Tibial artery (tissue), 4 donors: ENCODE measurements at regions not wholly inside any gene's neighbourhood (a gene's known extent, or its start where the extent isn't known, plus 50 kb on each side); places are given as distances from the start of the nearest gene placed in this dataset.

Experiments
- DNase-seq, 2 donors: peaks; one replicate each; pipeline ENCODE4 v3.0.0-alpha.2; 2019
- H3K27ac ChIP-seq, 2 donors: fragments of 200-600 bp; sonication (generic) in 1 of 2; 1 replicate in 1 of 2; 2 replicates in 1 of 2; pipeline ENCODE4 v1.5.1; 2018 to 2019; ENCODE audit warnings: mild to moderate bottlenecking in 1 of 2
- H3K27me3 ChIP-seq, 2 donors: fragments of 200-600 bp; sonication (generic) in 1 of 2; one replicate each; pipeline versions ENCODE4 v1.5.1 to v1.6.0; 2016 to 2019
- H3K36me3 ChIP-seq, 3 donors: fragments of 200-600 bp; sonication (generic) in 2 of 3; one replicate each; pipeline ENCODE4 v1.5.1; 2016 to 2019; ENCODE audit warnings: mild to moderate bottlenecking in 2 of 3
- H3K4me1 ChIP-seq, 4 donors: fragments of 200-600 bp; sonication (generic) in 2 of 4; 1 replicate in 3 of 4; 2 replicates in 1 of 4; pipeline ENCODE4 v1.5.1; 2016 to 2019
- H3K4me3 ChIP-seq, 2 donors: fragments of 200-600 bp; sonication (generic) in 1 of 2; 1 replicate in 1 of 2; 2 replicates in 1 of 2; pipeline ENCODE4 v1.5.1; 2018 to 2019; ENCODE audit warnings: mild to moderate bottlenecking in 2 of 2
- H3K9me3 ChIP-seq, 3 donors: fragments of 200-600 bp; sonication (generic) in 1 of 3; one replicate each; pipeline ENCODE4 v1.5.1; 2016 to 2019
- CTCF ChIP-seq, 2 experiments: fragments of 200-600 bp in 1 of 2; fragments of 450-650 bp in 1 of 2; IDR thresholded peaks; one replicate each; pipeline ENCODE4 v1.5.1; 2017 to 2019; ENCODE audit warnings: antibody characterized with exemption in 2 of 2, mild to moderate bottlenecking in 1 of 2, moderate library complexity in 1 of 2
- intact Hi-C: fragments of 100-400 bp; cut with DNase I; formaldehyde crosslinking; loops from one replicate; pipeline ENCODE4 v1.15.0; 2023; ENCODE audit warnings: low total_unique reads

- intact Hi-C loops: no loop called here
- TF ChIP-seq CTCF (IDR thresholded peaks at IDR 0.05): no peak
These were observed 1000.5 kb upstream of the CRIM1 start for GRCh38 chr2:35355056-35355455.

GRCh38 chr2:35347561-35347960 lies 1008.0 kb upstream of the CRIM1 start:
- no peak for DNase-seq
- intact Hi-C loops: no loop called here
- Histone ChIP-seq H3K27me3 (no peaks in the 10 kb centered on the region), H3K36me3 (no peaks in the 10 kb centered on the region), H3K4me3 (no peak overlapping the region), H3K9me3 (peaks cover 0 to 6% (median 0%) of the 10 kb centered on the region in 3 donors), H3K27ac (no peak overlapping the region), H3K4me1 (no peaks in the 10 kb centered on the region)
- TF ChIP-seq CTCF (IDR thresholded peaks at IDR 0.05): no peak

More at GRCh38 chr2:35355056-35355455, 1000.5 kb upstream of the CRIM1 start:
- Histone ChIP-seq H3K36me3 (no peaks in the 10 kb centered on the region), H3K4me1 (no peaks in the 10 kb centered on the region), H3K4me3 (no peak overlapping the region), H3K27ac (no peak overlapping the region), H3K27me3 (no peaks in the 10 kb centered on the region), H3K9me3 (peaks cover 0 to 3% (median 0%) of the 10 kb centered on the region in 3 donors)
- DNase-seq: no peak

GRCh38 chr2:35343135-35343534 lies 1012.4 kb upstream of the CRIM1 start:
- intact Hi-C loops: no loop called here
- no peaks in the 10 kb centered on the region for H3K36me3 ChIP-seq

GRCh38 chr2:35339211-35339610 lies 1016.4 kb upstream of the CRIM1 start:
- Histone ChIP-seq H3K27me3 (no peaks in the 10 kb centered on the region), H3K27ac (no peak overlapping the region), H3K4me3 (no peak overlapping the region), H3K9me3 (peaks cover 0 to 15% (median 0%) of the 10 kb centered on the region in 3 donors), H3K4me1 (no peaks in the 10 kb centered on the region), H3K36me3 (no peaks in the 10 kb centered on the region)
- intact Hi-C loops: no loop called here
- TF ChIP-seq CTCF (IDR thresholded peaks at IDR 0.05): no peak
- no peak for DNase-seq

More at GRCh38 chr2:35343135-35343534, 1012.4 kb upstream of the CRIM1 start:
- no peak overlapping the region for H3K4me3 ChIP-seq
- no peak for TF ChIP-seq CTCF (IDR thresholded peaks at IDR 0.05)
- H3K9me3 ChIP-seq: peaks cover 0 to 15% (median 0%) of the 10 kb centered on the region in 3 donors
- DNase-seq: no peak
- no peaks in the 10 kb centered on the region for H3K27me3 ChIP-seq
- H3K27ac ChIP-seq: no peak overlapping the region
- no peaks in the 10 kb centered on the region for H3K4me1 ChIP-seq

- no peak overlapping the region for H3K27ac ChIP-seq
- no peak for DNase-seq
- TF ChIP-seq CTCF (IDR thresholded peaks at IDR 0.05): no peak
- no peaks in the 10 kb centered on the region for H3K36me3 ChIP-seq
- no peak overlapping the region for H3K4me3 ChIP-seq
- intact Hi-C loops: no loop called here
- H3K9me3 ChIP-seq: peaks cover 0 to 10% (median 0%) of the 10 kb centered on the region in 3 donors
- H3K4me1 ChIP-seq: no peaks in the 10 kb centered on the region
- H3K27me3 ChIP-seq: no peaks in the 10 kb centered on the region
These were observed 1017.7 kb upstream of the CRIM1 start for GRCh38 chr2:35337922-35338321.

GRCh38 chr2:35314049-35314448 lies 1041.5 kb upstream of the CRIM1 start:
- Histone ChIP-seq H3K9me3 (no peaks in the 10 kb centered on the region), H3K4me1 (no peaks in the 10 kb centered on the region), H3K36me3 (no peaks in the 10 kb centered on the region), H3K27me3 (no peaks in the 10 kb centered on the region), H3K27ac (no peak overlapping the region), H3K4me3 (no peak overlapping the region)
- DNase-seq: no peak
- intact Hi-C loops: no loop called here
- no peak for TF ChIP-seq CTCF (IDR thresholded peaks at IDR 0.05)
